ENCODE measurements at regions not wholly inside any gene's neighbourhood (a gene's known extent, or its start where the extent isn't known, plus 50 kb on each side); places are given as distances from the start of the nearest gene placed in this dataset.

DNA sequence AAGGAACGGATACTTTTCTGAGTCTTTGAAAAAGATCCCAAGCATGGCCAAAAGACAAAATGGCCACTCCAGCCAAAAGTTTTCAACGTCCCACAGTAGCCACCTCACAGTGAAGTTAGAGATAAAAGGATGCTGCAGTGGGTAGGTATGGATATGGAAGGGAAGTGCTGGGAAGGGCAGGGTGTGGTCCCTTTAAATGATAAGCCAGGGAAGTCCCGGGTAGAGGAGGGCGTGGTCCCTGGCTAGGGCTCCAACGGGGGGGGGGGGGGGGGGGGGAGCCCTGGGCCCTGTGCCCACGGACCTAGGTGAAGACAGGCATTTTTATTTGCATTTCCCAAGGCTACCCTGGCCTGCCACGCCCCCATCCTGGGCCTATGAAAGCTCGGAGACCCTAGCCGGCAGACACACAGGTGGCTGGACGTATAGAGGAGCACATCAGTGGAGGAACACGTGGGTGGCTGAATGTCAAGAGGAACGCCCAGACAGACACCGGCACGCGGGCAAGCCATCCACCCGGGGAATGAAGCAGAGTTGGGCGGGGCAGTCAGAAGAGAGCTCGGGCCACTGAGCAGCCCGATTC lies 306.7 kb downstream of the NFIB start:
- no peak for TF ChIP-seq POLR2AphosphoS5 (IDR thresholded peaks at IDR 0.05; ENCODE audit: insufficient read depth, low read depth, low read length)
- TF ChIP-seq POLR2A (IDR thresholded peaks at IDR 0.05; ENCODE audit: low read depth, low read length) = no peak

All from endothelial cell of umbilical vein (primary cell).